ENCODE measurements at regions not wholly inside any gene's neighbourhood (a gene's known extent, or its start where the extent isn't known, plus 50 kb on each side); places are given as distances from the start of the nearest gene placed in this dataset.

DNA sequence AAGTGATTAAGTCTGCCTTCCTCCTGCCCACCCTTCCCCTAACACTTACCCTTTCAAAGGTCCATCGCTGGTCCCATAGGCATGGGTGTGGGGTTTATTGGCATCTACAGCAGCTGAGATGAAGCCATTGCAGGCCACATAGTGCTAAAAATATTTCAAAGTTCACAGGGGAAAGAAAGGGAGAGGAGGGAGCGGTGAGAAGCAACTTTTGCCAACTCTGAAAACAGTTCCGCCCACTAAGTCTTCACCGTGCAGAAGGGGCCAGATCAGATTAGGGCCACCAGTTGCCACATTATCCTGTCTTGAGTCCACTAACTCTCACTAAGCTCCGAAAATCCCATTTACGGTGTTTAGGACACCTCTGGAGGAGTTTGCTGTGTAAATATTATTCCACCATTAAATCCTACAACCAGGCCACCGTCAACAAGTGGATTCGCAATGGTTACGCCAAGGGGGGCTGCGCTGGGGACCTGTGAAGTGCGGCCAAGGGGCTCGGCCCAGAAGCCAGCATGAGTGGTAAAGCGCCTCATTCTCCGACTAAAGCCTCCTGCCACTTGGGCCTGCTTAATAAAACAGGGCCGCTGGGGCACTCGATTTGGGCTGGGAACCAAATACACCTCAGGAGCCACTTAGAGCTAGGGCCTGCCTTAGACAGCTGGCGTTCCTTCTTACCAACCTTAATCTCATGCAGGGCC lies 534.9 kb downstream of the MIAT start:
- DNase-seq = no peak

DNA sequence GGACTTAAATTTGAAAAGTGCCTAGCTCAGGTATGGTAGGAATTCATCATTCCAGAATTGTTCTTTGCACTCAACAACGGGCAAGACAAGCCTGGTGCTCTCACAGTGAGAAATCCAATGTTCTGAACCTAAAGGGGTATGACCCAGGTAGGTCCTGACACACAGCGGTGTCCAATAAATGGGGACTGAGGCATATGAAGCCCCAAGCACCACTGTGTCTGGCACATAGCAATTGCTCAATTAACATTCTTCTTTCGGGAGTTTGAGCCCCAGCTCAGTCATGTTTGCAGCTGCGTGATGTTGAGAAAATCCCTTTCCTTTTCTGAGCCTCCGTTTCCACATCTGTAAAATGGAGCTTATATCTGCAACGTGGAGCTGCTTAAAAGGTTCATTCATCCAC lies 535.8 kb downstream of the MIAT start:
- no peak for DNase-seq

DNA sequence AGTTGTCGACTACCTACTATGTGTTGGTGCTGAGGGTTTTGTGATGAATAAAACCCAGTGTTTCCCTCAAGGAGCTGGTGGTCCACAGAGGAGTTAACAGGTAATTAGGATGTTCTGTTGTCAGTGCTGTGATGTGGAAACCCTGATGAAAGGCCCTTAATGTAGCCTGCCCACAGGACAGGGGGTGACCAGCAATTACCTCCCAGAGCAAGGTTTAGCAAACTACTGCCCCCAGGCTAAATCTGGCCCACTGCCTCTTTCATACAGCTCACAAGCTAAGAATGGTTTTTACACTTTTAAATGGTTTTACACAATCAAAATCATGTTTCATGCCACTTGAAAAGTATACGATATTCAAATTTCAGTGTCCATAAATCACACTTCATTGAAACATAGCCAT lies 536.2 kb downstream of the MIAT start:
- DNase-seq = no peak

DNA sequence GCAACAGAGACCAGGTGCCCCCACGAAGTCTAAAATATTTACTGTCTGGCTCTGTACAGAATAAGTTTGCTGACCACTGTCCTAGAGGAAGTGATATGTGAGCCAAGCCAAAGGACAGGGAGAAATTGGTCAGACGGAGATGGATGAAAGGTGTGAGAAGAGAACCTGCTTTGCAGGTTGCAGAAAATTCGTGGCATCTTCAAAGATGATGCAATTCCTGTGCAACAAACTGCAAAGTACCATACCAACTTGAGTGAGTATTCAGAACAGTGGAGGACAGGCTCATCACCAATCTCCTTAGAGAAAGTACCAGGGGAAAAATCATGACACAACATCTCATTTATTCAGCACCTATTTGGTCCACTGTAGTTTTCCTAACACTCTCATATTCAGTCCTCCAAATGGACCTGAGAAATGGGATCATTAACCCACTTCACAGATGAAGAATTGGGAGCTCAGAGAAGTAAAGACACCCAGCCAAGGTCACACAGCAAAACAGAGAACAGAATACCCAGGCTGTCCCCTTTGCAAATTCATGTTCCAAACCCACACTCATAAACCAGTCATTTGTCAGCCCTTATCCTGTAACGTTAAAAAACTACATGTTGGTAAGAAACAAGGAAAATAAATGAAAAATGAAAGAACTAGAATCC lies 536.8 kb downstream of the MIAT start:
- no peak for DNase-seq

DNA sequence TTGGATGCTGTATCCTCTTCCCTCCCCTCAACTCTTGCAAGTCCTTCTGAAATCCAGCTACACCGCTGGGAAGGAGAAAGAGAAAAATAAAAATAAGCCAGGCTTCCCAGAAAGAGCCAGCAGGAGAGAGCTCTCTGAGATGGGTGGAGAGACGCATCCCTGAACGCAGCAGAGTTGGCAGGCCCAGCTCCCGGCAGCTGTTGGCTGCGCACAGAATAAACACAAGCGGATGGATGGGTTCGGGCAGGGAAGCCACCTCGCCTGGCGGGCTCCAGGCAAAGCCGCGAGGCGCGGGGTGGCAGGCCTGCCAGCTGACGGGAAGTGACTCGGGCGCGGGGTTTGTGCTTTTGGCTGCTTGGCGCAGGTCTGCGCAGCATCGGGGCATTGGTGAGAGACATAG lies 537.7 kb downstream of the MIAT start:
- no peak for DNase-seq

DNA sequence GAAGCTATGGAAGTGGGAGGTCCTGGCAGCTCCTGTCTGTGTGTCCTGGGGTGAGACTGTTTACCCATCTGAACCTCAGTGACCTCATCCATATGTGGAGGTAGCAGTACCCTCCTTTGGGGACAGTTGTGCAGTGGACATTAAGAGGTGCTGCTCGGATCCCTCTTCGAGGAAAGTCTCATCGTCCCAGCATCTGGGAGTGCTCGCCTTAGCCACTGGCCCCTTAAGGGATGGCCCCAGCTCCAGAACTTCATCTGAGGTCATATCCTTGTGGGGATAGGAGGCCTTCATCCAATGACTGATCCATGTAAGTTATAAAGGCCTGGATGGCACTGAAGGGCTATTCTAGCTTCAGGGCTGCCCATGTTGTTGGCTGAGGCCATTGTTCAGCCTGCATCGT lies 538.1 kb downstream of the MIAT start:
- DNase-seq = no peak

DNA sequence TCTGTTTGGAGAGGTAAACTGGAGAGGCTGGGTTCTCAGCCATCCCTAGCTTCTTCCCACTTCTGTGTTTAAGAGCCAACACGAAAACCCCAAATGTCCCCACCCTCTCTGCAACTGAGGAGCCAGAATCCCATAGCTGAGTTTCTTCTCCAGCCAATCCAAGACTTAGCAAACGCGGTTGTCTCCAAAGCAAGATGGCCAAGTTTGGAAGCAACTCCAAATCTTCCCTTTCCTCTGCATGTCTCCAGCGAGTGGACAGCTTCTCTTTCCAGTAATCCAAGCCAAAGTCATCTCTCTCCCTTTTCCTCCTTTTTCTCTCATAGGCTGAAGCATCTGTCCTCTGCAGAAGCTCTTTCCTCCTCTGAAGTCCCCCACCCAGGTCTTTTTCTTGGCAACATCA lies 539.2 kb downstream of the MIAT start:
- no peak for DNase-seq

DNA sequence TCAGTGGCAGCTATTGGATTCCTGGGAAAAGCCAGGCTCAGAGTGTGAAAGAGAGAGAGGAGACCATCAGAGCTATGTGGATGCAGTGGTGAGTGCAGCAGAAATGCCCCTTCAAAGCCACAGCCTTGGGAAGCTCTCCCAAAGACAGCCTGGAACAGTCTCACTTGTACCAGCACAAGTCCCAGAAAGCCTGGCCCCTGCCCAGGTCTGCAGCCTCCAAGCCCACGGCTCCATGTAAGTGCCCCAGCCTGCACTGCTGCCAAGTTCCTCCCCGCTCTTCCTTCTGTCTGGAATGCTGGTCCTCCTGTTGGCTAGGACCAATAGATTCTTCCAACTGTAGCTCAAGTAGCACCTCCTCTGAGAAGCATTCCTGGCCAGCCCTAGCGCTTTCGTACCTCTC lies 539.7 kb downstream of the MIAT start:
- DNase-seq = no peak

DNA sequence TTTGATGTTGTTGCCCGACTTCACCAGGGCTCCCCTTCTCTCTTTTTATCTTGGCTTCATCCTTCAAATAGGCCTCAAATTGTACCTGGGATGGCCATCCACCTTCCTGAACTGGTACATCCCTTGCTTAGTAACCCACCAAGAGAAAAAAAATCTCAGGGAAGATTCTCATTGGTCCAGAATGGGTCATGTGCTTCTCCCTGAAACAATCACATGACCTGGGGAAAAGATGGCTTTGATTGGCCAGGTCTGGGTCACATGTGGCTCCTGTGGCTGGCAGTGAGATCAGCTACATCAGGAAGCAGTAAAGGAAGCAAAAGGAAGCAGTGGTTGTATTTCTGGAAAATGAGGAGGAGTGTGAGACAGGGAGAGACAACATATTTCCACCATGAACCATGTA lies 540.2 kb downstream of the MIAT start:
- no peak for DNase-seq

DNA sequence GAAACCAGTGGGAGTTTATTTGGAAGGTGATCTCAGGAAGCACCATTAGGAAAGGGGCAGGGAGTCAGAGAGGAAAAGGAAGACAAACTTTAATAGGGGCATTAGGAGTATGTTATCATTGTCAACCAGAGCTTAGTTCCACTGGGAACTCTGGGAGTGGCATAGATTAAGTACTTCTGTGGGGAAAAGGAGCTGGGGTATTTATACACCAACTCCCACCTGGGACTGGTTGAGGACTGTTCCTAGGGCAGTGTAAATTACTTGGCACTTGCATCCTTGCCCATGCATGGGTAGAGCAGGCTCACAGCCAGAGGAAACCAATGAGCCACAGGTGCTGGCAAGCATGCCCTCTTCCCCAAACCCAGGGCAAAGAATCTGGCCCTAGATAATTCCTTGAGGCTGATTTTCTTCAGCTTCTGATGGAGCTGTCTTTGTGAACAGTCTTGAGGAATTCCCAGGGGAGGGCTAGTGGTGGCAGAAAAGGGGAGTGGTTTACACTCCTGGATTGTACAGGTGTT lies 541.2 kb downstream of the MIAT start:
- DNase-seq = no peak

DNA sequence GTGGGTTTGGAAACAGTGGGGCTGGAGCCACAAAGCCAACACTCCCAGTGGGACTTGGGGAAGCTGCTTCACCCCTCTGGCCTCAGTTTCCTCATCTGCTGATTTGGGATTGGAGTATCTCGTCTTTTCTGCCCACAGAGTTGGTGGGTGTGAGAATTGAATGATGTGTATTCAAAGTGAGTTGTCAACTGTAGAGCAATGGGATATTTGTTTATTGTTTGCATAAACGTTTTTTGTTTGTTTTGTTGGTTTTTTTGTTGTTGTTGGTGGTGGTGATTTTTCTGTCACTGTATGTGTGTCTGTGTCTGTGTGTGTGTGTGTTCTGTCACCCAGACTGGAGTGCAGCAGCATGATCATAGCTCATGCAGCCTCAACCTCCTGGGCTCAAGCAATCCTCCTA lies 542.0 kb downstream of the MIAT start:
- no peak for DNase-seq

DNA sequence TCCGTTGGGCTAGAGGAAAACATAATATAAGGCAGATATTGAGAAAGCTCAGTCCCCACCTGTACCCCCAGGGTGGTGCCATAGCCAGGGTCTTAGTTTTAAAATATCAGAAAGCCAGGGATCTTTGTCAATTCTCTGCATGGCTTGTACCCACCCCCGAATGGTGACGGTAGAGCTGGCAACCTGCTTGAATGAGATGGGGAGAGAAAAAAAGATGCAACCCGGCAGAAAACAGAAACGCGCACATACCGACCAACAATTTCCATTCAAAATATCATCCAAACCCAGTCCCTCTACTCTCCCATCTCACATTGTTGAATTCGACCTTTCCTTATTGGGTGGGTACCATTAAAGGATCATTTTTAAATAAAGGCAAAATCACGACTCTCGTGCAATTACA lies 543.9 kb downstream of the MIAT start:
- no peak for DNase-seq

DNA sequence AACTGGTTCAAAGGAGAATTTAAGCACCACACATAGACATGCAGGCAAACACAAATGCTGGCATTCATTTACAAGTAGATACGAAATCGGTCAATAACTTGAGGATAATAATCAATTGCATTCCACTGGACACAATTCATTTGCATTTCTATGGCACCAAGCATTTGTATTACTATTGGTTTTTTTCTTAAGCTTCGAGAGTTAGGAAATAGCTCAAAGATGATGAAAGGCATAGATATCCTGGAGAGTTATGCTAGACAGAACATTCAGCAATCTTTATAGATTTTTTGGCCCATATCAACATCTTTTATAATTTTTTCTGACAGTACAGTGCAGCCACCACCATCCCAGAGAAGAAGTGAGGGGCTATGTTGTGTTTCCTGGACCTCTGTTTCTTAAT lies 544.4 kb downstream of the MIAT start:
- no peak for DNase-seq

DNA sequence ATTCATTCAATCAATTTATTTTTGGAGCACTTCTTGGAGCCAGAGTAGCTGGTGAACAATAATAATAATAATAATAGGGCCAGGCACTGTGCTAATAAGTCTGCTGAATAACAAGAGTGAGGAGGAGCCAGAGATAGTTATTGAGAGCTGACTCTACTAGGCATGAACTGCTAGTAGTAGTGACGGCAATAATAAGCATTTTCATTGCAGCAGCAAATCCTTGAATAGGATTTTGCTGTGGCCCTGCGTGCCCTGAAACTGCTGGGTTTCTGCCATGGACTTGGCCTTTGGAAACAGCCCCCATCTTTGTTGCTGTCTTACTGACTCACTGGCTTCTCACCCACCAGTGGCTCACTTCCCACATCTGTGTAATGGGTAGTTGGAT lies 545.9 kb downstream of the MIAT start:
- no peak for DNase-seq

DNA sequence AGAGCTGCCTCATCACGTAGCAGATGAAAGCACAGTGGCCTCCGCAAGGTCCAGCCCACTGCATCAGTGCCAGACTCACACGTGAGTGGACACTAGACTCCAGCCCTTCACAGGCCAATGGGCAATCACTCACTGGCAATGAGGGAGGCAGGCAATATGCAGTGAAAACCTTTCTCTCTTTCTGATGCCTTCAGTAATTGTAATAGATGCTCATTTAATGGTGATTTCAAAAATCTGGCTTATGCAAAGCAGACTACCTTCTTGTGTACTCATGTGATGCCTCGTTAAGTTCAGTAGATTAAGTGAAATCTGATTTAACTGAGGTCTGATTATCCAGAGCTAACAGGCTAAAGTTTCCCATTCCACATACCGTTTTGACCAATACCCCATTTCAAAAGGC lies 546.9 kb downstream of the MIAT start:
- no peak for DNase-seq

DNA sequence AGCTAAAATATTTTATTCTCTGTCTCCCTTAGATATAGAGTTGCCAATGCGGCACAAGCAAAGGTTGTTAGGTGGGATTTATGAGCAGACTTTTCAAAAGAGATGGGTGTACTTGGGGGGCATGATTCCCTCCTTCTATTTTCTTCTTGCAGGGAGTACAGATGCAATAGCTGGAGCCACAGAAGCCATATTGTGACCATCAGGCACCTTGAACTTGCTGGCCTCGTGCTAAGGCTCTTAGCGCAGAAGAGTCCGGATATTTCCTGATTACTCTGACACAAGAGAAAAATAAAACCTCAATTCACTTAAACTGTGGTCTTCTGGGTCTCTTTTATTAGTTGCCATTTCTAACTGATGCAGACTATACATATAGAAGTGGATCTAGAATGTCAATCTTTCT lies 547.4 kb downstream of the MIAT start:
- DNase-seq = no peak

DNA sequence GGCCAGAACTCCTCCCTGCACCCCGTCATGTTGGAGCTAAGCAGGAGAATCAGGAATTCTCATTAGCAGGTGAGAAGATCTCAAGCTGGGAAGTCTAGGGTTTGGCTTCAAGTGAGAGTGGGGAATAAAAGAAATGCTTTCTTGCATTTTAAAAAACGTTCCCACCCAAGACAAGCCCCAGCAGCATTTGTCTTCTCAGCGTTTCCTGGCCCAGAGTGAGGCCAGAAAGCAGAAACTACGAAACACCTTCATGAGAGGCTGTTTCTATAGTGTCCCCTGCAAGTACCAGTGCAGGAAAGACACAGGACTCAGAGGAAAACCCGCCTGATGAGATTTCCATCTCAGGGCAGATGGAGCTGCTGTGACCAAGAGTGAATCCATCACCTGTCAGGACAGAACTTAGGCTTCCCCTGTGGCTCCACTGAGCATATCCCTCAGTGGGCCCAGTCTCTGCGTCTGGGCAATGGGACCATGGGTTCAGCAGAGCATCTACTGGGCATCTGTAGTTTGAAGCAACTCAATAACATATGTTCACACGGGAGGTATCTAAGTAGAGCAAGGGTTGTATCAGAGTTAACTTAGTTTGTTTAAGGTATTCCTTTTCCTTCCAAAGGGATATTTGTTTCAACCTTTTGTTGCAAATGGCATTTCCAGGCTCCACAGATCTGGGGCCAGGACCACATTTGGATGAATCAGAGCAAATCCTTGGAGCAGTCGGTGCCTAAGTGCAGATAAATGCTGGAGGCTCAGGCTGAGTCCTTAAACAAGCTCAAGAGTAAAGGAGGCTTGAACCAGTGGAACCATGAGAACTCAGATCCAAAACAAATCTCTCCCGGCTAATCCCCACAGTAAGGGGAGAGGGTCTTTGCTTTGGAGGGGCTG lies 548.3 kb downstream of the MIAT start:
- no peak for DNase-seq

DNA sequence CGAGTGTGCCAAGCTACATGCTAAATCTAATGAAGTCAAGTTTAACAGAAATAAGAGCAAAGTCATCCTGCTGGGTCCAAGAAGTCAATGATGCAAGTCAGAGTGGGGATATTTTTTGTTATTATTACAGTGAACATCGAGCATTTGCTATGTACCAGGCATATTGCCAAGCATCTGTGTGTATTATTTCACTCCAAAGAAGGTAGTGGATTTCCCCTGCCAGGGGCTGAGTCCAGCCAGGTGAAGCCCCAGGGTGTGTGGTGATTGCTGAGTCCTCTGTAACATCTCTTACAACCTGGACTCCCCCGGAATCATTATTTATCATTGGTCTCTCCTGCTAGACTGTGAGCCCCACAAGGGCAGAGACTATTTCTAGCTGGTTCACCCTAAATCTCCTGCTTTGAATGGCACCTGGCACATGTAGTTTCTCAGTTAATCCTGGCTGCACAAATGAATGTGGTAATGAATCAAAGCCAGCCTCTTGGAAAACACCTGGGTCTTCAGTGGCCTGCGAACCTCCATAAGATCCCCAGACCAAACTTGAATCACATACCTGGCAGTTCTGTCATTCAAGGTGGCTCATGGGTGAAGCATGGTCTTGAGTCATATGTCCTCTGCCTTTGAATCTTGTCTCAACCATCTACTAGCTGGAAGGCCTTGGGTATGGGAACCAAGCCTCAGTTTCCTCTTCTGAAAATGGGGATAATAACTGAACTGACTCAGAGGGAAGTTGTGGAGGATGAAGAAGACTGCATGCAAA lies 549.2 kb downstream of the MIAT start:
- DNase-seq = no peak

DNA sequence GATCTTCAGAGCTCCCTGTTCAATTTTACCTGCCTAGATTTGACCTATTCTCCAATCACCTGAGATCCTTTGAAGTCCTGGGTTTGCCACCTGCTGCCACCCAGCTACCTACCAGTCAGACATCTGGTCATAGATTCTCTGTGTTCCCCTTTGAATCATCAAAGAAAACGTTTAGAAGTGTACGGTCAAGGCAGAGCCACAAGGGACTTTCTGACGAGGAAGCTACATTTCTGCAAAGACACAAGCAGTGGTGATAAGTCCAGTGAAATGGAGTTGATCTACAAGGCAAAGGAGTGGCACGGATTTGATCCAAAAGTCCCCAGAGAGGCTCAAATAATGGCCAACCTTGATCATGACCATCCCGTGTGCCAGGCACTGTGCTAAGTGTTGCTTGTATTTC lies 549.9 kb downstream of the MIAT start:
- DNase-seq = no peak

DNA sequence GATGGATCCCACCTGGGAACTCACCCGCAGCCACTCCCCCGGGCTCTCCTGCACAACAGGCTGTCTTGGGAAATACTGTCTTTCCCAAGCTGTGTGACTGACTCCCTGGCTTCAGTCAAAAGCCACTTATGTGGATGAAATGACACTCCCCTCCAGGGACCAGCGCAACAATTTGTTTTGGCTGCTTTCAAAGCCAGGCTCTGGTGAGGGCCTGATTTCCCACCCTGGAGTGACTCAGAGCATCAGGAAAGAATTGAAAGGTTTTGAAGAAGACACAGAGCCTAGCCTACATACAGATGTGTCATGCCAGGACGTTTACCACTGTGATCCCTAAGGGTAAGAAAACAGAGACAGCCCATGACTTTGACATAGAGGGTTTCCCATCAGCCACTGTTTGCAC lies 550.5 kb downstream of the MIAT start:
- DNase-seq = no peak

DNA sequence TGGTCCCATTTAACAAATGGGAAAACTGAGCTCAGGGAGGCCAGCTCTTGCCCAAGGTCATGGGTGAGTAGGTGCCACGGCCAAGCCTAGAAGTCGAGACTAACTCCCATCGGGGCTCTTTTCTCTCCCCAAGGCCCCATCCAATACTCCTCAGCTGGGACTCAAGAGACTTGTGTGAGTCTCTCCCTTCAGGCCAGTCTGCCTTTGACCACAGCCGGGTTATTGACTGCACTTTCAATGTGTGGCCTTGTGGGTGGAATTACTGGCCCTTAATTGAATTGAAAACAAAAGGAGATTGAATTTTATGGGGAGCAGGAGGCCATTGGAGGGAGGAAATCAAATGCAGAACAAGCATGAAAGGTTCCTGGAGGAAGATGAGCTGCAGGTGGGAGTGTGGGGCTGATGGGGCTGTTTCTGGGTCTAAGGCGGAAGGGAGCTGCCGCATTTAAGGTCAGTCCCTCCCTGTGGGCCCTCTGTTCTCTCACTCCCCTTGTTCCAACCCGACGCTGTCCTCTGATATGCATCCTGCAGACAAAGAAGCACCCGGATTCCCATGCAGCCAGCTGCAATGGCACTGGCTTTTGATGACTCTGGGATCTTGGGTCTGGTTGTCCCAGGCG lies 552.8 kb downstream of the MIAT start:
- no peak for DNase-seq

DNA sequence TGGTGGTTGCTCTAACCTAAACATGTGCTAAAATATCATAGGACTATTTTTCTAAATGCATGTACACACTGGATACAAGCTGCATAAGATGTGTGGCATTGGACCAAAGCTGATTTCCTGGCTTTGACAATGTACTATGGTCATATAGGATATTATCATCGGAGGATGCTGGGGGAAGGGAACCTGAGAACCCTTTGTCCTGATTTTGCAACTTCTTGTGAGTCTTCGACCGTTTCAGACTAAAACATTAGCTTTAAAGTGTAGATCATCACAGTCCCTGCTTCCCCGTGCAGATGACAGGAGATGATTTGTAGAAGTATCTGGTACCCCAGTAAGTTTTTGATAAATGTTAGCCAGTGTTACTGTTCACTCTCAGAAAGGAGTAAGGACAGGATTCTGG lies 554.7 kb downstream of the MIAT start:
- DNase-seq = no peak

Measured in activated CD4-positive, alpha-beta T cell treated with anti-CD3 and anti-CD28 coated beads, Interleukin-2, amount 50 U/mL, for 16 hours (primary cell).